ENCODE measurements at regions not wholly inside any gene's neighbourhood (a gene's known extent, or its start where the extent isn't known, plus 50 kb on each side); places are given as distances from the start of the nearest gene placed in this dataset.

GRCh38 chr17:71762526-71762925 is 358.3 kb upstream of the SOX9 start:
- TF ChIP-seq POLR2AphosphoS5 (IDR thresholded peaks at IDR 0.05) = no peak
- no peak for TF ChIP-seq CTCF (IDR thresholded peaks at IDR 0.05)
